Kidney epithelial cell (primary cell): ENCODE measurements at regions not wholly inside any gene's neighbourhood (a gene's known extent, or its start where the extent isn't known, plus 50 kb on each side); places are given as distances from the start of the nearest gene placed in this dataset.

Source experiments
- DNase-seq: peaks from one replicate; pipeline ENCODE4 v3.0.0-alpha.2; 2010; ENCODE audit warnings: low read depth
- H3K27me3 ChIP-seq: 2 replicates; pipeline ENCODE4 v1.6.0; 2011; ENCODE audit warnings: low read length; ENCODE audit not compliant: control insufficient read depth, insufficient read depth
- H3K36me3 ChIP-seq: 2 replicates; pipeline ENCODE4 v1.5.1; 2011; ENCODE audit warnings: low read length; ENCODE audit not compliant: control insufficient read depth, insufficient read depth
- H3K4me3 ChIP-seq: 2 replicates; pipeline ENCODE4 v1.5.1; 2011; ENCODE audit warnings: low read depth, mild to moderate bottlenecking, control low read depth, low read length
- TF ChIP-seq, protein P1 (sequence below): IDR thresholded peaks from 2 replicates; pipeline ENCODE4 v1.5.1; 2011; ENCODE audit warnings: mild to moderate bottlenecking, moderate library complexity, low read length, control low read depth, inconsistent platforms; ENCODE audit not compliant: insufficient read depth, poor library complexity, severe bottlenecking

DNA sequence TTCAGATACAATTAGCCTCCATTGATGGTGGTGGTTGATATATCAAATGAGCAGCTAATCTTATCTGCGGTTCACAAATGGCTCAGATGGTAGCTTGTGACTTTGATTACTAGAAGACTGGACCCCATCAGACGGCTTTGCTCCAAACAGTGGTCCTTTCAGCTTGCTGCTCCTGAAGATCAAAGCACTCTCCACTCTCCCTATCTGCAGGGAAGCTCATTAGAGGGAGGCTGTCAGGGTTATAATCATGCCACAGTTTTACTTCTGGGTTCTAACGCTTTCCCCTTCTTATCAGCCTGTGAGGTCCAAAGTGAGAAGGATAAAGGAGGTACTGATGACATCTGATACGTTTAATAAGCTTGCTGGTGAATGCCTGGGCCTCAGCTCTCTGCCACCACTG lies 247.1 kb upstream of the NT5C1B start:
- no peak for DNase-seq
- H3K36me3 ChIP-seq: no peaks in the 10 kb centered on the region
- H3K4me3 ChIP-seq: no peak overlapping the region
- TF ChIP-seq, protein P1, sequence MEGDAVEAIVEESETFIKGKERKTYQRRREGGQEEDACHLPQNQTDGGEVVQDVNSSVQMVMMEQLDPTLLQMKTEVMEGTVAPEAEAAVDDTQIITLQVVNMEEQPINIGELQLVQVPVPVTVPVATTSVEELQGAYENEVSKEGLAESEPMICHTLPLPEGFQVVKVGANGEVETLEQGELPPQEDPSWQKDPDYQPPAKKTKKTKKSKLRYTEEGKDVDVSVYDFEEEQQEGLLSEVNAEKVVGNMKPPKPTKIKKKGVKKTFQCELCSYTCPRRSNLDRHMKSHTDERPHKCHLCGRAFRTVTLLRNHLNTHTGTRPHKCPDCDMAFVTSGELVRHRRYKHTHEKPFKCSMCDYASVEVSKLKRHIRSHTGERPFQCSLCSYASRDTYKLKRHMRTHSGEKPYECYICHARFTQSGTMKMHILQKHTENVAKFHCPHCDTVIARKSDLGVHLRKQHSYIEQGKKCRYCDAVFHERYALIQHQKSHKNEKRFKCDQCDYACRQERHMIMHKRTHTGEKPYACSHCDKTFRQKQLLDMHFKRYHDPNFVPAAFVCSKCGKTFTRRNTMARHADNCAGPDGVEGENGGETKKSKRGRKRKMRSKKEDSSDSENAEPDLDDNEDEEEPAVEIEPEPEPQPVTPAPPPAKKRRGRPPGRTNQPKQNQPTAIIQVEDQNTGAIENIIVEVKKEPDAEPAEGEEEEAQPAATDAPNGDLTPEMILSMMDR: no peak
- H3K27me3 ChIP-seq: no peaks in the 10 kb centered on the region

DNA sequence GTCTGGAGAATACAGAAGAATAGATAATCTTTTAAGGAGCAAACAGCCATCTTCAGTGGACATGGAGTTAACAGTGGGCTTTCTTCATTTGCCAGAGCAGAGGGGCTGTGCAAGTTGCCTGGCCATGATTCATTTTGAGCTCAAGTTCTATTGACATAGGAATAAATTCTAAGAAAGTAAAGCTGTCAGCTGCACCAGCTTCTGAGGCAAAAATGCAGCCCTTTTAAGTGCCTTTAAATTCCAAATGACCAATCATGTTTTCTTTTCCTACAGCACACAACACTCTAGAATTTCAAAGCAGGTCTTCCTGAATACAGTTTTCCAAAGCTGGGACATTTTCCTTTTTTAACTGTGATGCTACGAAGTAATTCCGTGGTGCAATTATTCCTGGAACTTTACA lies 246.4 kb upstream of the NT5C1B start:
- Histone ChIP-seq H3K4me3 (no peak overlapping the region), H3K36me3 (no peaks in the 10 kb centered on the region), H3K27me3 (no peaks in the 10 kb centered on the region)
- DNase-seq: no peak
- TF ChIP-seq, protein P1: no peak

DNA sequence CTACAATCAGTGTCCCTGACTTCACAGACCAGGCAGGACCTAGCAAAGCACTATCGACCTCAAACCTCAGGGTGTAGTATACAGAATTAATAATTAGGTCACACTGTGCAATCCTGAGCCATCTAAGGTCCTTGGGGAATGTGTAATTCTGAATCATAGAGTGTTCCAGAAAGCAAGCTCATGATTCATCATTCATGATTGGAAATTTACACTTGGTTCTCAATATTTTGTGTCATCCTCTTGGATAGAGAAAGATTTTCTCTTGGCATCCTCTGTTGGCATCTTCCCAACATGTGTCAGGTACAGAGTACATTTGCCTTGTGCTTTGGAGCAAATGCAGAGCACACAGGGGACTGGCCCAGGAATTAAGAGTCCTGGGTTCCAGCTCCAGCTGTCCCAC lies 245.0 kb upstream of the NT5C1B start:
- TF ChIP-seq, protein P1: no peak
- H3K27me3 ChIP-seq: no peaks in the 10 kb centered on the region
- no peaks in the 10 kb centered on the region for H3K36me3 ChIP-seq
- H3K4me3 ChIP-seq: no peak overlapping the region
- DNase-seq: no peak

DNA sequence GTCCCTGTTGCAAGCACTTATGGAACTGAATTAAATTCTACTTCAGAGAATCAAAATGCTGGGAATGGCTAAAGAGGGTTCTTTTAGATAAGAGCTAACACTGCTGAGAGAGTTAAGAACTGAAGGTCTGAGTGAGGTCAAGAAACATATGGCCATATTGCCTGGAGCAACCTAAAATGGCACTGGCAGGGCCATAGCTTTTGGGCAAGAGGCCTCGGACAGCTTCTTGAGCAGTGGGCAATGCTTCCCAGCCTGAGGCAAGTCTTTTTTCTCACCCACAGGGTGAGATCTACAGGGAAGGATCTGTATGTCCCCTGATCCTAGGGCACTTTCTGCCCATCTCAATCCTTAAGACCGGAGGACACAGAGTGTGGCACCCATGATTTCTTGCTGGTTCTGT lies 244.6 kb upstream of the NT5C1B start:
- Histone ChIP-seq H3K4me3 (no peak overlapping the region), H3K27me3 (no peaks in the 10 kb centered on the region), H3K36me3 (no peaks in the 10 kb centered on the region)
- TF ChIP-seq, protein P1: no peak
- no peak for DNase-seq

DNA sequence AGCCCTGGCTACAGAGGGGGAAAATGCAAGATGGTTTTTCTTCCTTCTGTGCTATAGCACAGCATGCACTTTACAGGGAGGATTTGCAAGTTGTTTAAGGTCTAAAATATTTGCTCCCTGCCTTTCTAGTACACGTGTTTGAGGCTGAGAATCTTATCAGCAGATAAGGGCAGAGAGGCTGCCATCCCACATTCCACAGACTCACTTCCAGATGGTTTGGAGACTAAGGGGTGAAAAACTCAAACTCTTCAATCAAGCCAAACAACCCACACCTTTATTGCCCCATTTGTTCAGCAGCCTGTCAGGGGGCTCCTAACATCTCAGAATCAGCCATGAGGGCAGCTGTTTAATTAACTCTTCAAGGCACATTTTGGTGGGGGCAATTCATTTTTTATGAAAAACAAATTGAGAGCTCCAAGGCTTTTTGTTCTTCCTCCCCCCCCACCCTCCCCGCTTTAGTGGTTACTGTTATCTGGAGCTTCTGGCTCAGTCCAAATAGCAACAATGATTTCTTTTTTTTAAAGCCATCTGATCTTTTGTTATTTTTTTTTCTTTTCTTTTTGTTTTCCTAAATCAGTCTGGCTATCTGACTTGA lies 242.6 kb upstream of the NT5C1B start:
- Histone ChIP-seq H3K36me3 (no peaks in the 10 kb centered on the region), H3K27me3 (no peaks in the 10 kb centered on the region), H3K4me3 (no peak overlapping the region)
- TF ChIP-seq, protein P1: no peak
- no peak for DNase-seq

DNA sequence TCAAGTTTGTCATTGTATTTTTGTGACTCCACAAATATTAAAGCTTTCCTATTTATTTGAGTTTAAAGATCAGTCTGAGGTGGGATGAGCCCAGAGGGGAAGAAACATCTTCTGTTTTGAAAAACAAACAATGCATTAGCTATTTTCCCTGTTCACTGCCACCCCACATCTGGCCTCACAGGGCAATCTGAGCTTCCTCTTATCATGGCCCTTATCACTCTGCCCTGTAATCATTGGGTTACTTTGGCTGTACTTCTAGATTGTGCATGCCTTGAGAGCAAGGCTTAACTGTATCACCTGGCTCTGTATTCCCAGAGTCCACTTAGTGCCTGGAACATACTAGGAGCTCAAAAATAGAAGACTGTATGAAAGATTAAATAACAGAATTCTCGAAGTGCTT lies 241.6 kb upstream of the NT5C1B start:
- no peak overlapping the region for H3K4me3 ChIP-seq
- TF ChIP-seq, protein P1: no peak
- no peaks in the 10 kb centered on the region for H3K27me3 ChIP-seq
- DNase-seq: no peak
- H3K36me3 ChIP-seq: no peaks in the 10 kb centered on the region
